ENCODE measurements at regions not wholly inside any gene's neighbourhood (a gene's known extent, or its start where the extent isn't known, plus 50 kb on each side); places are given as distances from the start of the nearest gene placed in this dataset.

DNA sequence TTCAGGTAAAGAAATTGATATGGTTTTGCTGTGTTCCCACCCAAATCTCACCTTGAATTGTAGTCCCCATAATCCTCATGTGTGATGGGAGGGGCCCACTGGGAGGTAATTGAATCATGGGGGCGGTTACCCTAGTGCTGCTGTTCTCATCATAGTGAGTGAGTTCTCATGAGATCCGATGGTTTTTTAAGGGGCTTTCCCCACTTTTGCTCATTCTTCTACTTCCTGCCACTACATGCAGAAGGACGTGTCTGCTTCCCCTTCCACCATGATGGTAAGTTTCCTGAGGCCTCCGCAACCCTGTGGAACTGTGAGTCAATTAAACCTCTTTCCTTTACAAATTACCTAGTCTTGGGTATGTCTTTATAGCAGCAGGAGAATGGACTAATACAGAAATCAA is 69.3 kb downstream of the MIS18A start:
- no peaks in the 10 kb centered on the region for H3K79me2 ChIP-seq (ENCODE audit: control insufficient read depth, insufficient read depth, low read length)
- dilution Hi-C loops (cut with MboI; ENCODE audit: extremely low pct_ligation_motif_present, low sequenced_read_pairs), result no loop called here
- H3K27ac ChIP-seq (ENCODE audit: control insufficient read depth, insufficient read depth, low read length), result no peak overlapping the region
- H4K20me1 ChIP-seq (ENCODE audit: control insufficient read depth, extremely low read depth, insufficient read depth, low read length), result no peaks in the 10 kb centered on the region
- FAIRE-seq, result no peak
- H3K4me3 ChIP-seq (ENCODE audit: control insufficient read depth in 2 of 3, extremely low read depth in 1 of 3, insufficient read depth in 2 of 3, low read depth in 1 of 3, low read length in 3 of 3), result no peak overlapping the region
- no peak overlapping the region for H3K4me2 ChIP-seq (ENCODE audit: control insufficient read depth, extremely low read depth, insufficient read depth, low read depth, low read length)
- TF ChIP-seq, protein P1, sequence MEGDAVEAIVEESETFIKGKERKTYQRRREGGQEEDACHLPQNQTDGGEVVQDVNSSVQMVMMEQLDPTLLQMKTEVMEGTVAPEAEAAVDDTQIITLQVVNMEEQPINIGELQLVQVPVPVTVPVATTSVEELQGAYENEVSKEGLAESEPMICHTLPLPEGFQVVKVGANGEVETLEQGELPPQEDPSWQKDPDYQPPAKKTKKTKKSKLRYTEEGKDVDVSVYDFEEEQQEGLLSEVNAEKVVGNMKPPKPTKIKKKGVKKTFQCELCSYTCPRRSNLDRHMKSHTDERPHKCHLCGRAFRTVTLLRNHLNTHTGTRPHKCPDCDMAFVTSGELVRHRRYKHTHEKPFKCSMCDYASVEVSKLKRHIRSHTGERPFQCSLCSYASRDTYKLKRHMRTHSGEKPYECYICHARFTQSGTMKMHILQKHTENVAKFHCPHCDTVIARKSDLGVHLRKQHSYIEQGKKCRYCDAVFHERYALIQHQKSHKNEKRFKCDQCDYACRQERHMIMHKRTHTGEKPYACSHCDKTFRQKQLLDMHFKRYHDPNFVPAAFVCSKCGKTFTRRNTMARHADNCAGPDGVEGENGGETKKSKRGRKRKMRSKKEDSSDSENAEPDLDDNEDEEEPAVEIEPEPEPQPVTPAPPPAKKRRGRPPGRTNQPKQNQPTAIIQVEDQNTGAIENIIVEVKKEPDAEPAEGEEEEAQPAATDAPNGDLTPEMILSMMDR (optimal IDR thresholded peaks at IDR 0.05 in 1 of 3, IDR thresholded peaks at IDR 0.05 in 1 of 3, conservative IDR thresholded peaks at IDR 0.05 in 1 of 3; ENCODE audit: extremely low read depth in 1 of 3, insufficient read depth in 2 of 3, low read length in 3 of 3), result no peak
- TF ChIP-seq EZH2 (IDR thresholded peaks at IDR 0.05; ENCODE audit: low read length), result no peak
- no peak overlapping the region for H3K9ac ChIP-seq (ENCODE audit: control insufficient read depth, extremely low read depth, insufficient read depth, low read length)
- H3K9me1 ChIP-seq (ENCODE audit: control insufficient read depth, extremely low read depth, insufficient read depth, low read length), result no peaks in the 10 kb centered on the region
- H3K9me3 ChIP-seq (ENCODE audit: control insufficient read depth, low read depth, low read length), result no peaks in the 10 kb centered on the region
- DNase-seq (ENCODE audit: low read depth, low spot score), result no peak
- no peak overlapping the region for H2AFZ ChIP-seq (ENCODE audit: control insufficient read depth, low read length)
- no peaks in the 10 kb centered on the region for H3K36me3 ChIP-seq (ENCODE audit: control insufficient read depth in 2 of 2, extremely low read depth in 1 of 2, insufficient read depth in 2 of 2, low read length in 2 of 2)
- no peaks in the 10 kb centered on the region for H3K27me3 ChIP-seq (ENCODE audit: control insufficient read depth, extremely low read depth, insufficient read depth, low read length)
- no peaks in the 10 kb centered on the region for H3K4me1 ChIP-seq (ENCODE audit: control insufficient read depth, extremely low read depth, insufficient read depth, low read length)

DNA sequence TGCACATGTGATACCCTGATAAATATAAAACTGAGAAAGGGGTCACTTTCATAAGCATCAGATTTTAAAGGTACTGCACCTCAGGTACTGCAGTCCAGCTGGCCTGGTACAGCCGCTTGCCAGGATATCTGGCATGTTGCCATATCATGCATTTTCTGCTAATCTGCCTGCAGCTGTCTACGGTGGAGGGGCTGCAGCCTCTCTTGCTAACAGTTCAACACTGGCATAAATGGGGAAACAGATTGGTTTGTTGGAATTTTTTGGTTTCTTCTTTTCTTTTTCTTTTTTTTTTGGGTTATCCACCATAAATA is 71.5 kb downstream of the MIS18A start:
- Histone ChIP-seq H3K9me1 (ENCODE audit: control insufficient read depth, extremely low read depth, insufficient read depth, low read length) (no peaks in the 10 kb centered on the region), H3K27me3 (ENCODE audit: control insufficient read depth, extremely low read depth, insufficient read depth, low read length) (no peaks in the 10 kb centered on the region), H3K27ac (ENCODE audit: control insufficient read depth, insufficient read depth, low read length) (no peak overlapping the region), H3K4me3 (ENCODE audit: control insufficient read depth in 2 of 3, extremely low read depth in 1 of 3, insufficient read depth in 2 of 3, low read depth in 1 of 3, low read length in 3 of 3) (no peak overlapping the region), H3K9me3 (ENCODE audit: control insufficient read depth, low read depth, low read length) (no peaks in the 10 kb centered on the region), H2AFZ (ENCODE audit: control insufficient read depth, low read length) (no peak overlapping the region), H3K9ac (ENCODE audit: control insufficient read depth, extremely low read depth, insufficient read depth, low read length) (no peak overlapping the region), H3K4me1 (ENCODE audit: control insufficient read depth, extremely low read depth, insufficient read depth, low read length) (no peaks in the 10 kb centered on the region), H3K4me2 (ENCODE audit: control insufficient read depth, extremely low read depth, insufficient read depth, low read depth, low read length) (no peak overlapping the region), H3K36me3 (ENCODE audit: control insufficient read depth in 2 of 2, extremely low read depth in 1 of 2, insufficient read depth in 2 of 2, low read length in 2 of 2) (no peaks in the 10 kb centered on the region), H4K20me1 (ENCODE audit: control insufficient read depth, extremely low read depth, insufficient read depth, low read length) (no peaks in the 10 kb centered on the region), H3K79me2 (ENCODE audit: control insufficient read depth, insufficient read depth, low read length) (no peaks in the 10 kb centered on the region)
- TF ChIP-seq, protein P1 (optimal IDR thresholded peaks at IDR 0.05 in 1 of 3, IDR thresholded peaks at IDR 0.05 in 1 of 3, conservative IDR thresholded peaks at IDR 0.05 in 1 of 3; ENCODE audit: extremely low read depth in 1 of 3, insufficient read depth in 2 of 3, low read length in 3 of 3), result no peak
- no peak for TF ChIP-seq EZH2 (IDR thresholded peaks at IDR 0.05; ENCODE audit: low read length)
- dilution Hi-C loops (cut with MboI; ENCODE audit: extremely low pct_ligation_motif_present, low sequenced_read_pairs), result no loop called here
- DNase-seq (ENCODE audit: low read depth, low spot score) (no peak), FAIRE-seq (no peak)

Measured in keratinocyte (primary cell).